Keratinocyte (primary cell): ENCODE measurements at regions not wholly inside any gene's neighbourhood (a gene's known extent, or its start where the extent isn't known, plus 50 kb on each side); places are given as distances from the start of the nearest gene placed in this dataset.

Experiments used
- CTCF ChIP-seq, 3 experiments: IDR thresholded peaks in 1 of 3; conservative IDR thresholded peaks in 1 of 3; optimal IDR thresholded peaks in 1 of 3; 2 replicates in 2 of 3; 3 replicates in 1 of 3; pipeline versions ENCODE3 to v1.5.1; 2011; ENCODE audit warnings: low read length in 3 of 3, mild to moderate bottlenecking in 3 of 3, moderate library complexity in 2 of 3, control low read depth in 1 of 3, inconsistent platforms in 1 of 3; ENCODE audit not compliant: insufficient read depth in 2 of 3; ENCODE audit errors: extremely low read depth in 1 of 3
- EZH2 ChIP-seq: IDR thresholded peaks from one replicate; pipeline ENCODE4 v1.6.1; 2012; ENCODE audit warnings: inconsistent platforms, mild to moderate bottlenecking, low read length, moderate library complexity

- TF ChIP-seq CTCF (optimal IDR thresholded peaks at IDR 0.05 in 1 of 3, IDR thresholded peaks at IDR 0.05 in 1 of 3, conservative IDR thresholded peaks at IDR 0.05 in 1 of 3; ENCODE audit: extremely low read depth in 1 of 3, insufficient read depth in 2 of 3, low read length in 3 of 3) (no peak), EZH2 (no peak)
Observed at GRCh38 chr6:140782941-140783340, 1349.8 kb upstream of the GJE1 start.
